HG02970 (cell line): ENCODE measurements at regions not wholly inside any gene's neighbourhood (a gene's known extent, or its start where the extent isn't known, plus 50 kb on each side); places are given as distances from the start of the nearest gene placed in this dataset.

Experiments
- ATAC-seq: cut with Tn5 transposase; IDR thresholded peaks from one replicate; pipeline ENCODE4 v1.9.1; 2021; ENCODE audit warnings: mild to moderate bottlenecking, moderate library complexity, moderate number of reproducible peaks; ENCODE audit not compliant: unreplicated experiment, low FRiP score

- ATAC-seq, result no peak
Measured at GRCh38 chr4:19925516-19925915, 326.2 kb upstream of the SLIT2 start.

GRCh38 chr4:19924761-19925160 is 326.9 kb upstream of the SLIT2 start:
- no peak for ATAC-seq

GRCh38 chr4:19915276-19915675 is 336.4 kb upstream of the SLIT2 start:
- no peak for ATAC-seq

GRCh38 chr4:19913650-19914049 is 338.1 kb upstream of the SLIT2 start:
- no peak for ATAC-seq

GRCh38 chr4:19910861-19911525 is 340.7 kb upstream of the SLIT2 start:
- no peak for ATAC-seq

- no peak for ATAC-seq
Measured at GRCh38 chr4:19905024-19905423, 346.7 kb upstream of the SLIT2 start.

GRCh38 chr4:19888587-19888986 is 363.1 kb upstream of the SLIT2 start:
- no peak for ATAC-seq

GRCh38 chr4:19883841-19884240 is 367.9 kb upstream of the SLIT2 start:
- no peak for ATAC-seq

- no peak for ATAC-seq
Measured at GRCh38 chr4:19880206-19880605, 371.5 kb upstream of the SLIT2 start.

- no peak for ATAC-seq
Measured at GRCh38 chr4:19879330-19879729, 372.4 kb upstream of the SLIT2 start.

GRCh38 chr4:19857991-19858390 is 393.7 kb upstream of the SLIT2 start:
- ATAC-seq, result no peak

GRCh38 chr4:19857380-19857779 is 394.3 kb upstream of the SLIT2 start:
- no peak for ATAC-seq

- no peak for ATAC-seq
Measured at GRCh38 chr4:19850909-19851308, 400.8 kb upstream of the SLIT2 start.

GRCh38 chr4:19844446-19844845 is 407.3 kb upstream of the SLIT2 start:
- ATAC-seq, result no peak

GRCh38 chr4:19842471-19842870 is 409.2 kb upstream of the SLIT2 start:
- ATAC-seq, result no peak

GRCh38 chr4:19838858-19839257 is 412.8 kb upstream of the SLIT2 start:
- no peak for ATAC-seq

GRCh38 chr4:19835429-19835828 is 416.3 kb upstream of the SLIT2 start:
- ATAC-seq, result no peak

GRCh38 chr4:19832411-19832810 is 419.3 kb upstream of the SLIT2 start:
- no peak for ATAC-seq

GRCh38 chr4:19831644-19832285 is 419.9 kb upstream of the SLIT2 start:
- no peak for ATAC-seq

GRCh38 chr4:19829101-19829500 is 422.6 kb upstream of the SLIT2 start:
- no peak for ATAC-seq

- ATAC-seq, result no peak
Measured at GRCh38 chr4:19823781-19824180, 427.9 kb upstream of the SLIT2 start.

- no peak for ATAC-seq
Measured at GRCh38 chr4:19819737-19820136, 432.0 kb upstream of the SLIT2 start.
